Panc1 (cell line): ENCODE measurements at regions not wholly inside any gene's neighbourhood (a gene's known extent, or its start where the extent isn't known, plus 50 kb on each side); places are given as distances from the start of the nearest gene placed in this dataset.

ENCODE experiments used
- ATAC-seq: fragments of 200-7000 bp; cut with Tn5 transposase; 2 replicates; pipeline ENCODE4 v1.9.1; 2020; ENCODE audit warnings: mild to moderate bottlenecking, moderate library complexity
- BruUV-seq: library from RNA; stranded (reverse); fragments of 400-500 nt; replicated peaks from 2 replicates; lab custom pipeline; 2021; lab: Mats Ljungman, UMichigan
- CTCF ChIA-PET: fragments of 300-600 bp; sonication (Branson Sonifier 250); formaldehyde crosslinking; loops from one replicate; lab custom pipeline; 2022; ENCODE audit warnings: antibody characterized with exemption; lab: Charles Lee
- POLR2A ChIA-PET: fragments of 300-600 bp; sonication (Branson Sonifier 250); formaldehyde crosslinking; loops from one replicate; lab custom pipeline; 2022; ENCODE audit warnings: antibody characterized with exemption; lab: Charles Lee
- DNase-seq: peaks from one replicate; pipeline ENCODE4 v3.0.0-alpha.2; 2010; ENCODE audit warnings: low read depth, low spot score
- H3K27ac ChIP-seq: 2 replicates; pipeline ENCODE4 v1.5.1; 2011; ENCODE audit warnings: mild to moderate bottlenecking, low read length, inconsistent platforms
- H3K27me3 ChIP-seq: fragments of 200-500 bp; sonication (Bioruptor generic); 2 replicates; pipeline ENCODE4 v1.6.0; 2014; ENCODE audit warnings: low read length, inconsistent platforms; ENCODE audit not compliant: control insufficient read depth, insufficient read depth
- H3K36me3 ChIP-seq: fragments of 200-500 bp; sonication (Bioruptor generic); 2 replicates; pipeline ENCODE4 v1.5.1; 2014; ENCODE audit warnings: inconsistent platforms, mild to moderate bottlenecking, low read length, moderate library complexity; ENCODE audit not compliant: control insufficient read depth, insufficient read depth
- H3K4me1 ChIP-seq: 2 replicates; pipeline ENCODE4 v1.5.1; 2011; ENCODE audit warnings: inconsistent platforms, mild to moderate bottlenecking, low read length, moderate library complexity; ENCODE audit not compliant: control insufficient read depth, insufficient read depth
- H3K4me3 ChIP-seq, 2 experiments: 2 replicates each; pipeline ENCODE4 v1.5.1; 2011 to 2012; ENCODE audit warnings: low read depth in 2 of 2, low read length in 2 of 2, mild to moderate bottlenecking in 2 of 2, inconsistent platforms in 1 of 2, moderate library complexity in 1 of 2
- H3K9me3 ChIP-seq: fragments of 200-500 bp; sonication (Bioruptor generic); 2 replicates; pipeline ENCODE4 v1.5.1; 2014; ENCODE audit warnings: low read depth, mild to moderate bottlenecking, inconsistent platforms, low read length, moderate library complexity; ENCODE audit not compliant: control insufficient read depth, insufficient read depth
- CTCF ChIP-seq: fragments of 450-650 bp; IDR thresholded peaks from 2 replicates; pipeline ENCODE4 v1.5.1; 2017; ENCODE audit warnings: mild to moderate bottlenecking
- REST ChIP-seq, 2 experiments: IDR thresholded peaks; 2 replicates each; pipeline ENCODE4 v1.6.1; 2011 to 2012; ENCODE audit warnings: low read depth in 2 of 2, control low read depth in 1 of 2, low read length in 1 of 2, mild to moderate bottlenecking in 1 of 2, moderate library complexity in 1 of 2; ENCODE audit not compliant: insufficient read depth in 1 of 2
- SIN3A ChIP-seq: IDR thresholded peaks from 2 replicates; pipeline ENCODE4 v1.6.1; 2012; ENCODE audit warnings: low read depth, mild to moderate bottlenecking, low read length, moderate library complexity, borderline replicate concordance; ENCODE audit not compliant: insufficient read depth
- TCF7L2 ChIP-seq: IDR thresholded peaks from 2 replicates; pipeline ENCODE4 v1.6.1; 2011; ENCODE audit warnings: mild to moderate bottlenecking, low read depth, low read length, inconsistent platforms
- in situ Hi-C: cut with HindIII; loops from 2 replicates; pipeline ENCODE4 v1.10.0; 2016; ENCODE audit warnings: low sequenced_read_pairs, low pct_unique_long_range_greater_than_20kb
- intact Hi-C: fragments of 100-400 bp; cut with micrococcal nuclease; formaldehyde crosslinking; loops from one replicate; pipeline ENCODE4 v1.10.0; 2022; ENCODE audit not compliant: unreplicated experiment

DNA sequence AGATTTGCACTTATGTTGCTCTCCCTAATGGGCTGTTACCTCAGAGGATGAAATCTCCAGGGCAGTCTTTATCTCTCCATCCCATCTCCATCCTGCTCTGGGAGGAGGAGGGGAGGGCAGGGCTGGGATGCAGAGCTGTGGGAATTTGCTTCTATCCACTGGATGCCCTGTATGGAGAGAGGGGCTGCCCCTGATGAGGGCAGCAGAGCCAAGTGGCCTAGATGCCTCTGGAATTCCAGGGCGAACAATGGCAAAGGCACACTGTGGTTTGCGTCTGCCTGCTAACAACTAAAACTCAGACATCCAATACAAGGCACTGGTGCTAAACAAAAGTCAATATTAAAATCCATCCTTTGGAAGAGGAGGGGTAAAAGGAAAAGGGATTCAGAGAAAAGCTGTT is 165.1 kb downstream of the COG6 start:
- intact Hi-C loops (no loop called here), in situ Hi-C loops (no loop called here)
- Histone ChIP-seq H3K27ac (no peak overlapping the region), H3K27me3 (no peaks in the 10 kb centered on the region), H3K4me1 (no peaks in the 10 kb centered on the region), H3K4me3 (no peak overlapping the region), H3K9me3 (no peaks in the 10 kb centered on the region), H3K36me3 (no peaks in the 10 kb centered on the region)
- no TSS peak for BruUV-seq
- no peak for ATAC-seq
- no peak for DNase-seq
- ChIA-PET CTCF (no interaction called here), POLR2A (no interaction called here)
- TF ChIP-seq REST (IDR thresholded peaks at IDR 0.05; ENCODE audit: insufficient read depth in 1 of 2, low read depth in 2 of 2, low read length in 1 of 2) (no peak), SIN3A (no peak)

GRCh38 chr13:39821977-39822376 is 166.5 kb downstream of the COG6 start:
- no TSS peak for BruUV-seq
- Histone ChIP-seq H3K4me1 (no peaks in the 10 kb centered on the region), H3K27ac (no peak overlapping the region), H3K4me3 (no peak overlapping the region), H3K27me3 (no peaks in the 10 kb centered on the region), H3K9me3 (no peaks in the 10 kb centered on the region), H3K36me3 (no peaks in the 10 kb centered on the region)
- TF ChIP-seq REST (IDR thresholded peaks at IDR 0.05; ENCODE audit: insufficient read depth in 1 of 2, low read depth in 2 of 2, low read length in 1 of 2) (no peak), SIN3A (no peak), CTCF (no peak), TCF7L2 (no peak)
- ChIA-PET POLR2A (no interaction called here), CTCF (no interaction called here)
- in situ Hi-C loops (no loop called here), intact Hi-C loops (no loop called here)
- no peak for DNase-seq
- no peak for ATAC-seq
